Testis (tissue), 2 donors: ENCODE measurements at regions not wholly inside any gene's neighbourhood (a gene's known extent, or its start where the extent isn't known, plus 50 kb on each side); places are given as distances from the start of the nearest gene placed in this dataset.

Experiments
- DNase-seq: peaks from one replicate; pipeline ENCODE4 v3.0.0-alpha.2; 2019
- H3K27ac ChIP-seq, 2 donors: fragments of 200-600 bp; sonication (generic); one replicate each; pipeline ENCODE4 v1.5.1; 2019
- H3K27me3 ChIP-seq: fragments of 200-600 bp; sonication (generic); one replicate; pipeline ENCODE4 v1.5.1; 2019
- H3K36me3 ChIP-seq: fragments of 200-600 bp; sonication (generic); one replicate; pipeline ENCODE4 v1.5.1; 2017; ENCODE audit warnings: low read depth; ENCODE audit errors: missing control alignments
- H3K4me1 ChIP-seq: fragments of 200-600 bp; sonication (generic); one replicate; pipeline ENCODE4 v1.5.1; 2019
- H3K4me3 ChIP-seq, 2 donors: fragments of 200-600 bp; sonication (generic); one replicate each; pipeline ENCODE4 v1.5.1; 2017 to 2019
- H3K9me3 ChIP-seq: fragments of 200-600 bp; sonication (generic); one replicate; pipeline ENCODE4 v1.5.1; 2017
- POLR2A ChIP-seq: fragments of 450-650 bp; IDR thresholded peaks from one replicate; pipeline ENCODE4 v1.6.1; 2017; ENCODE audit warnings: antibody characterized with exemption, mild to moderate bottlenecking, moderate library complexity
- WGBS, 2 donors: methylation state at CpG; one replicate each; pipeline ENCODE4 v1.1.5; 2018; 5-methylcytosine and 5-hydroxymethylcytosine counted together
- intact Hi-C: fragments of 100-400 bp; cut with DNase I; formaldehyde crosslinking; loops from one replicate; pipeline ENCODE4 v1.15.1; 2023; ENCODE audit warnings: low total_unique reads
- TF ChIP-seq, protein P1 (sequence below), 3 experiments: fragments of 450-650 bp in 2 of 3; fragments of 200-600 bp in 1 of 3; sonication (generic) in 1 of 3; IDR thresholded peaks; one replicate each; pipeline ENCODE4 v1.5.1; 2016 to 2019; ENCODE audit warnings: antibody characterized with exemption in 3 of 3, mild to moderate bottlenecking in 2 of 3, moderate library complexity in 1 of 3

GRCh38 chr4:153062652-153063168, 126.6 kb downstream of the FHDC1 start:
- no peaks in the 10 kb centered on the region for H3K36me3 ChIP-seq
- no peak for DNase-seq
- intact Hi-C loops = no loop called here
- no peaks in the 10 kb centered on the region for H3K4me1 ChIP-seq
- WGBS, 2 donors = 81 to 92% methylated on average over 3 of the region's 3 CpGs
- no peaks in the 10 kb centered on the region for H3K27me3 ChIP-seq
- no peaks in the 10 kb centered on the region for H3K9me3 ChIP-seq
- TF ChIP-seq POLR2A = no peak
- TF ChIP-seq, protein P1, sequence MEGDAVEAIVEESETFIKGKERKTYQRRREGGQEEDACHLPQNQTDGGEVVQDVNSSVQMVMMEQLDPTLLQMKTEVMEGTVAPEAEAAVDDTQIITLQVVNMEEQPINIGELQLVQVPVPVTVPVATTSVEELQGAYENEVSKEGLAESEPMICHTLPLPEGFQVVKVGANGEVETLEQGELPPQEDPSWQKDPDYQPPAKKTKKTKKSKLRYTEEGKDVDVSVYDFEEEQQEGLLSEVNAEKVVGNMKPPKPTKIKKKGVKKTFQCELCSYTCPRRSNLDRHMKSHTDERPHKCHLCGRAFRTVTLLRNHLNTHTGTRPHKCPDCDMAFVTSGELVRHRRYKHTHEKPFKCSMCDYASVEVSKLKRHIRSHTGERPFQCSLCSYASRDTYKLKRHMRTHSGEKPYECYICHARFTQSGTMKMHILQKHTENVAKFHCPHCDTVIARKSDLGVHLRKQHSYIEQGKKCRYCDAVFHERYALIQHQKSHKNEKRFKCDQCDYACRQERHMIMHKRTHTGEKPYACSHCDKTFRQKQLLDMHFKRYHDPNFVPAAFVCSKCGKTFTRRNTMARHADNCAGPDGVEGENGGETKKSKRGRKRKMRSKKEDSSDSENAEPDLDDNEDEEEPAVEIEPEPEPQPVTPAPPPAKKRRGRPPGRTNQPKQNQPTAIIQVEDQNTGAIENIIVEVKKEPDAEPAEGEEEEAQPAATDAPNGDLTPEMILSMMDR (IDR thresholded peaks at IDR 0.05) = no peak
- H3K4me3 ChIP-seq = no peak overlapping the region
- H3K27ac ChIP-seq = no peak overlapping the region

GRCh38 chr4:153063490-153063889, 127.4 kb downstream of the FHDC1 start:
- intact Hi-C loops = no loop called here
- TF ChIP-seq POLR2A = no peak
- TF ChIP-seq, protein P1 (IDR thresholded peaks at IDR 0.05) = no peak

GRCh38 chr4:153064571-153064970, 128.4 kb downstream of the FHDC1 start:
- no peak overlapping the region for H3K27ac ChIP-seq
- H3K36me3 ChIP-seq = no peaks in the 10 kb centered on the region
- peak overlapping the region in 1 of 2 donors; percentile 7 for H3K4me3 ChIP-seq
- H3K27me3 ChIP-seq = no peaks in the 10 kb centered on the region
- H3K9me3 ChIP-seq = no peaks in the 10 kb centered on the region
- H3K4me1 ChIP-seq = no peaks in the 10 kb centered on the region
- DNase-seq = no peak
- WGBS, 2 donors = 61 to 74% methylated on average over 8 to 13 of the region's 13 CpGs
- TF ChIP-seq, protein P1 (IDR thresholded peaks at IDR 0.05) = no peak
- no peak for TF ChIP-seq POLR2A
- intact Hi-C loops = no loop called here

More at GRCh38 chr4:153063490-153063889, 127.4 kb downstream of the FHDC1 start:
- no peak for DNase-seq
- Histone ChIP-seq H3K4me3 (no peak overlapping the region), H3K4me1 (no peaks in the 10 kb centered on the region), H3K27me3 (no peaks in the 10 kb centered on the region), H3K9me3 (no peaks in the 10 kb centered on the region), H3K27ac (no peak overlapping the region), H3K36me3 (no peaks in the 10 kb centered on the region)
- 74% methylated on average over 4 of the region's 4 CpGs for WGBS, 2 donors

- 37 to 63% methylated on average over 9 of the region's 9 CpGs for WGBS, 2 donors
- Histone ChIP-seq H3K27ac (no peak overlapping the region), H3K4me1 (no peaks in the 10 kb centered on the region), H3K27me3 (no peaks in the 10 kb centered on the region), H3K36me3 (no peaks in the 10 kb centered on the region), H3K4me3 (peak overlapping the region in 1 of 2 donors; percentile 7), H3K9me3 (no peaks in the 10 kb centered on the region)
- TF ChIP-seq POLR2A = no peak
- TF ChIP-seq, protein P1 (IDR thresholded peaks at IDR 0.05) = no peak
- no peak for DNase-seq
- intact Hi-C loops = no loop called here
Observed at GRCh38 chr4:153065276-153065675, 129.2 kb downstream of the FHDC1 start.

DNA sequence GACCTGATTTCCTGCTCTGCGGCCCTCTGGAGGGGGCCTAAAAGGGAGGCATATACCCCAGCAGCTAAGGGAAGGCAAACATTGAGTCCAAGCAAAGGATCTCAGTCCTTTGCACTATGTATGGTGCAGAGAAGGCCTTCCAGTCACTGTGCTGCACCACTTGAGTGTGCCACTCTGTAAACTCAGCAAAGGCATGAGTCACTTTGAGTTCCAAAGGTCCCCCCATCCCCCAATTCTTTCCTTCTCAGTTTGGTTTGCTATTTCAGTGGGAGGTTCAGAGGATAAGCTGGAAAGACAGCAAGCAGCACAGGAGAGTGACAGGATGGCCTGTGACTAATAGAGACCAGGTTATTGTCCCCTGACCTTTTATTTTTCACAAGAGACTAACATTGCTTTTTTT, 131.3 kb downstream of the FHDC1 start:
- no peak for DNase-seq
- no peaks in the 10 kb centered on the region for H3K9me3 ChIP-seq
- WGBS, 2 donors = 50 to 81% methylated on average over 1 of the region's 1 CpG
- no peaks in the 10 kb centered on the region for H3K36me3 ChIP-seq
- intact Hi-C loops = no loop called here
- H3K4me3 ChIP-seq = no peak overlapping the region
- H3K27me3 ChIP-seq = no peaks in the 10 kb centered on the region
- no peak for TF ChIP-seq POLR2A
- no peaks in the 10 kb centered on the region for H3K4me1 ChIP-seq
- no peak overlapping the region for H3K27ac ChIP-seq
